ENCODE measurements at regions not wholly inside any gene's neighbourhood (a gene's known extent, or its start where the extent isn't known, plus 50 kb on each side); places are given as distances from the start of the nearest gene placed in this dataset.

DNA sequence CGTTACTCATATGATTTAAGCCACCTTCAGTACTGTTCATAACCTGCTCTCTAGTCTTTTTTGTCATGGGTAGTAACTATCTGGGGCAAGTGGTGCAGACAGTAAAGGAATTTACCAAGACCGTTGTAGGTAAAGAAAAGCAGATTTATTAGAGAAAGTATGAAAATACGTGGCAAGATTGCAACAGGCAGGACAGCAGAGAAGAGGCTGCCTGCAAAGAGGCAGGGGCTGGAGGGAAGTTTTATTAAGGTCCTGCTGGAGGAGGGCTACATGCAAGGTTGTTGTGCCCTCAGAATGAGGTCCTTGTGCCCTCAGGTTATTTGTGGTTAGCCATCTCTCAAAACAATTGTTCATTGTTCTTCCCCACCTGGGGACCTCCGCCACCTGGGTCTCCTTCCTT is 444.3 kb downstream of the BCKDHB start:
- 68 to 82% (median 77%) methylated on average over 4 of the region's 4 CpGs for WGBS, 5 donors
- intact Hi-C loops (cut with DNase I; ENCODE audit: low total_unique reads), result no loop called here
- Histone ChIP-seq H3K4me3 (no peak overlapping the region), H3K36me3 (no peaks in the 10 kb centered on the region), H3K27ac (no peak overlapping the region), H3K27me3 (no peaks in the 10 kb centered on the region), H3K4me1 (no peaks in the 10 kb centered on the region), H3K9me3 (no peaks in the 10 kb centered on the region)
- TF ChIP-seq EP300 (IDR thresholded peaks at IDR 0.05), result no peak
- no peak for TF ChIP-seq POLR2A (IDR thresholded peaks at IDR 0.05)
- TF ChIP-seq, protein P1, sequence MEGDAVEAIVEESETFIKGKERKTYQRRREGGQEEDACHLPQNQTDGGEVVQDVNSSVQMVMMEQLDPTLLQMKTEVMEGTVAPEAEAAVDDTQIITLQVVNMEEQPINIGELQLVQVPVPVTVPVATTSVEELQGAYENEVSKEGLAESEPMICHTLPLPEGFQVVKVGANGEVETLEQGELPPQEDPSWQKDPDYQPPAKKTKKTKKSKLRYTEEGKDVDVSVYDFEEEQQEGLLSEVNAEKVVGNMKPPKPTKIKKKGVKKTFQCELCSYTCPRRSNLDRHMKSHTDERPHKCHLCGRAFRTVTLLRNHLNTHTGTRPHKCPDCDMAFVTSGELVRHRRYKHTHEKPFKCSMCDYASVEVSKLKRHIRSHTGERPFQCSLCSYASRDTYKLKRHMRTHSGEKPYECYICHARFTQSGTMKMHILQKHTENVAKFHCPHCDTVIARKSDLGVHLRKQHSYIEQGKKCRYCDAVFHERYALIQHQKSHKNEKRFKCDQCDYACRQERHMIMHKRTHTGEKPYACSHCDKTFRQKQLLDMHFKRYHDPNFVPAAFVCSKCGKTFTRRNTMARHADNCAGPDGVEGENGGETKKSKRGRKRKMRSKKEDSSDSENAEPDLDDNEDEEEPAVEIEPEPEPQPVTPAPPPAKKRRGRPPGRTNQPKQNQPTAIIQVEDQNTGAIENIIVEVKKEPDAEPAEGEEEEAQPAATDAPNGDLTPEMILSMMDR (IDR thresholded peaks at IDR 0.05), result no peak
- TF ChIP-seq POLR2AphosphoS5 (IDR thresholded peaks at IDR 0.05), result no peak
- DNase-seq, result no peak

DNA sequence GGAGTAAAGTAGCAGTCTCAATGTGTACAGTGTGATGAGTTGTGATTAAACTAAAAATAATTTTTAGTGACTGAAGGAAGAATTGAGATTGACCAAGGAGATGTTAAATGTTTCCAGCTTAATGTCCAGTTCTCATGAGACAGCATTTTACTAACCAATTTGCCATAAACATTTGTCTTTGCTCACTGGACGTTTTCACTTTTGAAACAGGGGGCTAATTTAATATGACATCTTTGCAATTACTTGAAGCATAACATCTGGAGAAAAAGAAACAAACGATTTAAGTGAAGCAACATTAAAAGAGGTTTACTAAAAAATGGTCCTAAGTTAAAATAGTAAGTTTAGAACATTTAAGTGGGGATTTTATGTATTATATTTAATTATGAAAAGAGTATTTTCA is 443.8 kb downstream of the BCKDHB start:
- H3K27ac ChIP-seq, result no peak overlapping the region
- H3K4me3 ChIP-seq, result no peak overlapping the region
- H3K9me3 ChIP-seq, result no peaks in the 10 kb centered on the region
- no peak for TF ChIP-seq EP300 (IDR thresholded peaks at IDR 0.05)
- no peak for TF ChIP-seq POLR2A (IDR thresholded peaks at IDR 0.05)
- TF ChIP-seq, protein P1 (IDR thresholded peaks at IDR 0.05), result no peak
- TF ChIP-seq POLR2AphosphoS5 (IDR thresholded peaks at IDR 0.05), result no peak
- 43 to 55% (median 45%) methylated on average over 2 of the region's 2 CpGs for WGBS, 5 donors
- intact Hi-C loops (cut with DNase I; ENCODE audit: low total_unique reads), result no loop called here
- H3K36me3 ChIP-seq, result no peaks in the 10 kb centered on the region
- no peaks in the 10 kb centered on the region for H3K4me1 ChIP-seq
- H3K27me3 ChIP-seq, result no peaks in the 10 kb centered on the region
- DNase-seq, result peak in 1 of 2 donors; percentile 26

DNA sequence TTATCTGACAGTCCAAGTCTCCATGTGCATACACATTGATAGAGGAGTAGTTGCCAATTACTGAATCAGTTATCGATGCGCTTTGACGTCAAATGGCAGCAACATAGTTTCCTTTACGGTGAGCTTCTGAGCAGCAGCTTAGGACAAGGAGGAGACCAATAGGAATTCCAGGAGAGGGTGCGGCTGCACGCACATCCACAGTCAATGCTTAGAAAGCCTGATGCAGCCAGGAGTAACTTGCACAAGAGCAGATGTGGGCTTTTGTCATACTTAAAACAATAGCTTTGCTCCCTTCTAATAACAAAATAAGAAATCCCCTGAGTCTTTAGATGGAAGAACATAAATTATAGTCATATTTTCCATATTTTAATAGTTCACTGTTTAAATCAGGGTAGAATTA is 442.1 kb downstream of the BCKDHB start:
- H3K9me3 ChIP-seq, result no peaks in the 10 kb centered on the region
- TF ChIP-seq EP300 (IDR thresholded peaks at IDR 0.05) (no peak), POLR2A (IDR thresholded peaks at IDR 0.05) (no peak), POLR2AphosphoS5 (IDR thresholded peaks at IDR 0.05) (no peak)
- TF ChIP-seq, protein P1 (IDR thresholded peaks at IDR 0.05), result no peak
- no peaks in the 10 kb centered on the region for H3K36me3 ChIP-seq
- H3K4me1 ChIP-seq, result no peaks in the 10 kb centered on the region
- intact Hi-C loops (cut with DNase I; ENCODE audit: low total_unique reads), result no loop called here
- WGBS, 5 donors, result 77 to 92% (median 87%) methylated on average over 6 of the region's 6 CpGs
- peak in 1 of 2 donors; percentile 18 for DNase-seq
- H3K27me3 ChIP-seq, result no peaks in the 10 kb centered on the region
- H3K27ac ChIP-seq, result no peak overlapping the region
- no peak overlapping the region for H3K4me3 ChIP-seq

DNA sequence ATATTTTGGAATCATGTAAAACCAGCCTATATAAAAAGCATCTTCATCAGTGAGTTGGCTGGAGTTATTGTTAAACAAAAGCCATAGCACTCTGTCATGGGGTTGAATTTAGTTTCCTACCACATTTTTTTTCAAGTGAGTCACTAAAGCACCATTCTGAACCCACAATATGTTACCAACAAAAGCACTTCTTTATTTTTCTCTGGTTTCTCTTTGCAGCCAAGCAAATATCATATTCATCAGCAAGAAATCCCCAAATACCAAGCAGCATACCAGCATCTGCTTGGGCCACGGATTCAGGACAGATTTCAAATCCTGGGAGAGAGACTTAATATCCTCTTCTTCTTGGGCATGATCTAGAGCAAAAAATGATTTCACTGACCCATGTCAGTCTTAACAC is 441.4 kb downstream of the BCKDHB start:
- TF ChIP-seq POLR2AphosphoS5 (IDR thresholded peaks at IDR 0.05) (no peak), EP300 (IDR thresholded peaks at IDR 0.05) (no peak), POLR2A (IDR thresholded peaks at IDR 0.05) (no peak)
- TF ChIP-seq, protein P1 (IDR thresholded peaks at IDR 0.05), result no peak
- 29 to 73% (median 55%) methylated on average over 1 of the region's 1 CpG for WGBS, 5 donors
- H3K27me3 ChIP-seq, result no peaks in the 10 kb centered on the region

More for the DNA sequence above, 441.4 kb downstream of the BCKDHB start:
- no peaks in the 10 kb centered on the region for H3K9me3 ChIP-seq
- H3K36me3 ChIP-seq, result no peaks in the 10 kb centered on the region
- intact Hi-C loops (cut with DNase I; ENCODE audit: low total_unique reads), result no loop called here
- DNase-seq, result no peak
- H3K27ac ChIP-seq, result no peak overlapping the region
- H3K4me1 ChIP-seq, result no peaks in the 10 kb centered on the region
- no peak overlapping the region for H3K4me3 ChIP-seq

Data from stomach (tissue), 8 donors.